HEK293 (cell line): ENCODE measurements at regions not wholly inside any gene's neighbourhood (a gene's known extent, or its start where the extent isn't known, plus 50 kb on each side); places are given as distances from the start of the nearest gene placed in this dataset.

Experiments used
- CTCF ChIA-PET: fragments of 350-600 bp; formaldehyde crosslinking; extraction: SDS; loops from one replicate; lab custom pipeline; 2021; ENCODE audit warnings: antibody characterized with exemption; lab: Yijun Ruan, JAX
- POLR2A ChIA-PET: fragments of 300-600 bp; formaldehyde crosslinking; extraction: SDS; loops from one replicate; lab custom pipeline; 2020; ENCODE audit warnings: antibody characterized with exemption, inconsistent platforms; lab: Yijun Ruan, JAX
- H3K27ac ChIP-seq: fragments of 200-500 bp; sonication (Bioruptor generic); 2 replicates; pipeline ENCODE4 v1.5.1; 2014; ENCODE audit warnings: low read depth, low read length, control low read depth, inconsistent platforms; ENCODE audit errors: extremely low read depth
- H3K36me3 ChIP-seq, 2 experiments: fragments of 200-500 bp in 1 of 2; sonication (Bioruptor generic) in 1 of 2; 1 replicate in 1 of 2; 2 replicates in 1 of 2; pipeline ENCODE4 v1.5.1; 2014 to 2017; ENCODE audit warnings: inconsistent platforms in 2 of 2, low read length in 2 of 2; ENCODE audit not compliant: control insufficient read depth in 2 of 2, insufficient read depth in 1 of 2
- H3K4me1 ChIP-seq: fragments of 200-500 bp; sonication (Bioruptor generic); 2 replicates; pipeline ENCODE4 v1.5.1; 2014; ENCODE audit warnings: mild to moderate bottlenecking, low read length, inconsistent platforms; ENCODE audit not compliant: control insufficient read depth, insufficient read depth
- H3K4me3 ChIP-seq: 2 replicates; pipeline ENCODE4 v1.5.1; 2011; ENCODE audit warnings: low read depth, mild to moderate bottlenecking, control low read depth, low read length, moderate library complexity
- H3K9me3 ChIP-seq: fragments of 200-500 bp; sonication (Bioruptor generic); 2 replicates; pipeline ENCODE4 v1.5.1; 2014; ENCODE audit warnings: low read depth, low read length, inconsistent platforms; ENCODE audit not compliant: control insufficient read depth, insufficient read depth
- ATF2 ChIP-seq: fragments of 450-650 bp; formaldehyde crosslinking; IDR thresholded peaks from 2 replicates; pipeline ENCODE4 v1.5.1; 2016; ENCODE audit warnings: missing biosample characterization, missing genetic modification characterization, low read depth
- ELK4 ChIP-seq: IDR thresholded peaks from 2 replicates; pipeline ENCODE4 v1.6.1; 2011; ENCODE audit warnings: mild to moderate bottlenecking, low read depth, low read length, borderline replicate concordance
- GFI1B ChIP-seq: fragments of 450-650 bp; formaldehyde crosslinking; IDR thresholded peaks from 2 replicates; pipeline ENCODE4 v1.5.1; 2016; ENCODE audit warnings: missing biosample characterization, missing genetic modification characterization
- GLIS1 ChIP-seq: fragments of 450-650 bp; formaldehyde crosslinking; IDR thresholded peaks from 2 replicates; pipeline ENCODE4 v1.5.1; 2016; ENCODE audit warnings: missing biosample characterization, missing genetic modification characterization
- IKZF3 ChIP-seq: fragments of 450-650 bp; IDR thresholded peaks from 2 replicates; pipeline ENCODE4 v1.5.0; 2018; ENCODE audit warnings: missing biosample characterization, mild to moderate bottlenecking, missing genetic modification characterization, moderate library complexity
- MYNN ChIP-seq: fragments of 450-650 bp; formaldehyde crosslinking; IDR thresholded peaks from 2 replicates; pipeline ENCODE4 v1.5.1; 2016; ENCODE audit warnings: missing biosample characterization, missing genetic modification characterization, borderline replicate concordance
- OSR2 ChIP-seq: fragments of 450-650 bp; formaldehyde crosslinking; IDR thresholded peaks from 2 replicates; pipeline ENCODE4 v1.5.1; 2016; ENCODE audit warnings: missing biosample characterization, missing genetic modification characterization
- SP7 ChIP-seq: fragments of 450-650 bp; formaldehyde crosslinking; IDR thresholded peaks from 2 replicates; pipeline ENCODE4 v1.5.1; 2016; ENCODE audit warnings: missing biosample characterization, missing genetic modification characterization
- ZBTB7A ChIP-seq: fragments of 450-650 bp; formaldehyde crosslinking; IDR thresholded peaks from 2 replicates; pipeline ENCODE4 v1.5.1; 2016; ENCODE audit warnings: low read depth, missing biosample characterization, missing genetic modification characterization
- ZNF146 ChIP-seq: fragments of 450-650 bp; formaldehyde crosslinking; IDR thresholded peaks from 2 replicates; pipeline ENCODE4 v1.5.1; 2016; ENCODE audit warnings: missing biosample characterization, missing genetic modification characterization
- ZNF174 ChIP-seq: fragments of 450-650 bp; formaldehyde crosslinking; IDR thresholded peaks from 2 replicates; pipeline ENCODE4 v1.5.0; 2017; ENCODE audit warnings: missing biosample characterization, mild to moderate bottlenecking, missing genetic modification characterization
- ZNF23 ChIP-seq: fragments of 450-650 bp; formaldehyde crosslinking; IDR thresholded peaks from 2 replicates; pipeline ENCODE4 v1.5.1; 2016; ENCODE audit warnings: missing biosample characterization, missing genetic modification characterization, borderline replicate concordance
- ZNF391 ChIP-seq: fragments of 450-650 bp; formaldehyde crosslinking; IDR thresholded peaks from 2 replicates; pipeline ENCODE4 v1.5.1; 2016; ENCODE audit warnings: low read depth, missing biosample characterization, missing genetic modification characterization, borderline replicate concordance
- ZNF423 ChIP-seq: fragments of 450-650 bp; formaldehyde crosslinking; IDR thresholded peaks from 2 replicates; pipeline ENCODE4 v1.5.1; 2016; ENCODE audit warnings: missing biosample characterization, missing genetic modification characterization
- ZNF529 ChIP-seq: fragments of 450-650 bp; formaldehyde crosslinking; IDR thresholded peaks from 2 replicates; pipeline ENCODE4 v1.5.1; 2017; ENCODE audit warnings: missing genetic modification characterization, missing biosample characterization; ENCODE audit not compliant: insufficient replicate concordance
- ZNF548 ChIP-seq: fragments of 450-650 bp; formaldehyde crosslinking; IDR thresholded peaks from 2 replicates; pipeline ENCODE4 v1.5.1; 2016; ENCODE audit warnings: missing biosample characterization, missing genetic modification characterization
- ZNF600 ChIP-seq: fragments of 450-650 bp; formaldehyde crosslinking; IDR thresholded peaks from 2 replicates; pipeline ENCODE4 v1.5.1; 2016; ENCODE audit warnings: missing biosample characterization, missing genetic modification characterization
- ZNF623 ChIP-seq: fragments of 450-650 bp; formaldehyde crosslinking; IDR thresholded peaks from 2 replicates; pipeline ENCODE4 v1.5.1; 2016; ENCODE audit warnings: missing biosample characterization, missing genetic modification characterization
- ZNF654 ChIP-seq: fragments of 450-650 bp; formaldehyde crosslinking; IDR thresholded peaks from 2 replicates; pipeline ENCODE4 v1.5.1; 2016; ENCODE audit warnings: low read depth, missing biosample characterization, missing genetic modification characterization
- ZNF837 ChIP-seq: fragments of 450-650 bp; formaldehyde crosslinking; IDR thresholded peaks from 2 replicates; pipeline ENCODE4 v1.5.1; 2016; ENCODE audit warnings: missing biosample characterization, missing genetic modification characterization
- ZNF843 ChIP-seq: fragments of 450-650 bp; formaldehyde crosslinking; IDR thresholded peaks from 2 replicates; pipeline ENCODE4 v1.5.1; 2016; ENCODE audit warnings: missing biosample characterization, missing genetic modification characterization
- ZSCAN30 ChIP-seq: fragments of 450-650 bp; IDR thresholded peaks from 2 replicates; pipeline ENCODE4 v1.5.1; 2018; ENCODE audit warnings: missing biosample characterization, mild to moderate bottlenecking, missing genetic modification characterization, moderate library complexity
- TF ChIP-seq, protein P1 (sequence below): fragments of 450-650 bp; formaldehyde crosslinking; IDR thresholded peaks from 2 replicates; pipeline ENCODE4 v1.5.1; 2016; ENCODE audit warnings: missing biosample characterization, missing genetic modification characterization
- TF ChIP-seq, protein P2 (sequence below): fragments of 450-650 bp; formaldehyde crosslinking; IDR thresholded peaks from 2 replicates; pipeline ENCODE4 v1.5.1; 2017; ENCODE audit warnings: missing biosample characterization, missing genetic modification characterization
- TF ChIP-seq, protein P3 (sequence below): fragments of 450-650 bp; IDR thresholded peaks from 2 replicates; pipeline ENCODE4 v1.5.1; 2018; ENCODE audit warnings: missing biosample characterization, mild to moderate bottlenecking, missing genetic modification characterization

- Histone ChIP-seq H3K9me3 (no peaks in the 10 kb centered on the region), H3K4me1 (peaks cover 4% of the 10 kb centered on the region; the same call in 1 of the 2 replicates)
- TF ChIP-seq, protein P1, sequence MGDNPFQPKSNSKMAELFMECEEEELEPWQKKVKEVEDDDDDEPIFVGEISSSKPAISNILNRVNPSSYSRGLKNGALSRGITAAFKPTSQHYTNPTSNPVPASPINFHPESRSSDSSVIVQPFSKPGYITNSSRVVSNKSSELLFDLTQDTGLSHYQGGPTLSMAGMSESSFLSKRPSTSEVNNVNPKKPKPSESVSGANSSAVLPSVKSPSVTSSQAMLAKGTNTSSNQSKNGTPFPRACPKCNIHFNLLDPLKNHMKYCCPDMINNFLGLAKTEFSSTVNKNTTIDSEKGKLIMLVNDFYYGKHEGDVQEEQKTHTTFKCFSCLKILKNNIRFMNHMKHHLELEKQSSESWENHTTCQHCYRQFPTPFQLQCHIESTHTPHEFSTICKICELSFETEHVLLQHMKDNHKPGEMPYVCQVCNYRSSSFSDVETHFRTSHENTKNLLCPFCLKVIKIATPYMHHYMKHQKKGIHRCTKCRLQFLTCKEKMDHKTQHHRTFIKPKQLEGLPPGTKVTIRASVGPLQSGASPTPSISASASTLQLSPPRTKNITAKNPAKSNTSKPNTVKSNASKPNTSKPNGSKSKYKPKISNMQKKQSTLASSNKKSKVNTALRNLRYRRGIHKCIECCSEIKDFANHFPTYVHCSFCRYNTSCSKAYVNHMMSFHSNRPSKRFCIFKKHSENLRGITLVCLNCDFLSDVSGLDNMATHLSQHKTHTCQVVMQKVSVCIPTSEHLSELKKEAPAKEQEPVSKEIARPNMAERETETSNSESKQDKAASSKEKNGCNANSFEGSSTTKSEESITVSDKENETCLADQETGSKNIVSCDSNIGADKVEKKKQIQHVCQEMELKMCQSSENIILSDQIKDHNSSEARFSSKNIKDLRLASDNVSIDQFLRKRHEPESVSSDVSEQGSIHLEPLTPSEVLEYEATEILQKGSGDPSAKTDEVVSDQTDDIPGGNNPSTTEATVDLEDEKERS (tag by site-specific recombination): no peak
- no peak for TF ChIP-seq ZNF146 (tag by site-specific recombination)
- no peak for TF ChIP-seq ZNF843
- no peak for TF ChIP-seq ZNF174
- TF ChIP-seq IKZF3 (tag by site-specific recombination): no peak
- TF ChIP-seq, all 188 proteins: peak for 0
- ChIA-PET CTCF (no interaction called here), POLR2A (interaction anchor here (0.7 kb wide), 1 partner anchor 20 kb away, joined by 3 read pairs; no protein-coding TSS in a partner anchor)
- H3K36me3 ChIP-seq: no peaks in the 10 kb centered on the region
- no peak overlapping the region for H3K27ac ChIP-seq
- H3K4me3 ChIP-seq: no peak overlapping the region
These were observed 110.7 kb upstream of the SPRY4 start for GRCh38 chr5:142435410-142436115.

DNA sequence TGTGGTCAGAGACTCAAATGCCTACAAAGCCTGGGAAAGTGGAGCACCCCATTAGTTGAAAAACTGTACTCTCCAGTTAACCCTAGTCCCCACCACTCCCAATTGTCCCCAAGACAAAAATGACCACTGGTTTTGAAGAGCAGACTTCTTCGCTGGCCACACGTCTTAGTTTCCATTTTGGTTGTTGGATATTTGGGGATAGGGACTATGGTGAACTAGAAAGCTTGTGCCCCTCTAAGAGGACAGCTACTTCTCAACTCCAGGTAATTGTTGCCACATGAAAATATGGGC, 109.4 kb upstream of the SPRY4 start:
- no peak overlapping the region for H3K27ac ChIP-seq

More for the DNA sequence above, 109.4 kb upstream of the SPRY4 start:
- POLR2A ChIA-PET: no interaction called here
- no peaks in the 10 kb centered on the region for H3K9me3 ChIP-seq
- peaks cover 4% of the 10 kb centered on the region; the same call in 1 of the 2 replicates for H3K4me1 ChIP-seq
- TF ChIP-seq ELK4 (no peak), ZNF423 (tag by site-specific recombination) (no peak), ZBTB7A (tag by site-specific recombination) (no peak), ZNF548 (tag by site-specific recombination) (no peak), ZNF391 (tag by site-specific recombination) (no peak), ATF2 (tag by site-specific recombination) (no peak), ZNF600 (no peak), OSR2 (tag by site-specific recombination) (no peak), ZNF623 (tag by site-specific recombination) (no peak), GLIS1 (tag by site-specific recombination) (no peak), ZSCAN30 (tag by site-specific recombination) (no peak), MYNN (no peak), SP7 (no peak), ZNF654 (no peak), ZNF837 (tag by site-specific recombination) (no peak), GFI1B (tag by site-specific recombination) (no peak), ZNF23 (no peak), ZNF529 (no peak)
- TF ChIP-seq, protein P2, sequence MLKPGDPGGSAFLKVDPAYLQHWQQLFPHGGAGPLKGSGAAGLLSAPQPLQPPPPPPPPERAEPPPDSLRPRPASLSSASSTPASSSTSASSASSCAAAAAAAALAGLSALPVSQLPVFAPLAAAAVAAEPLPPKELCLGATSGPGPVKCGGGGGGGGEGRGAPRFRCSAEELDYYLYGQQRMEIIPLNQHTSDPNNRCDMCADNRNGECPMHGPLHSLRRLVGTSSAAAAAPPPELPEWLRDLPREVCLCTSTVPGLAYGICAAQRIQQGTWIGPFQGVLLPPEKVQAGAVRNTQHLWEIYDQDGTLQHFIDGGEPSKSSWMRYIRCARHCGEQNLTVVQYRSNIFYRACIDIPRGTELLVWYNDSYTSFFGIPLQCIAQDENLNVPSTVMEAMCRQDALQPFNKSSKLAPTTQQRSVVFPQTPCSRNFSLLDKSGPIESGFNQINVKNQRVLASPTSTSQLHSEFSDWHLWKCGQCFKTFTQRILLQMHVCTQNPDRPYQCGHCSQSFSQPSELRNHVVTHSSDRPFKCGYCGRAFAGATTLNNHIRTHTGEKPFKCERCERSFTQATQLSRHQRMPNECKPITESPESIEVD (tag by site-specific recombination): no peak
- TF ChIP-seq, protein P3, sequence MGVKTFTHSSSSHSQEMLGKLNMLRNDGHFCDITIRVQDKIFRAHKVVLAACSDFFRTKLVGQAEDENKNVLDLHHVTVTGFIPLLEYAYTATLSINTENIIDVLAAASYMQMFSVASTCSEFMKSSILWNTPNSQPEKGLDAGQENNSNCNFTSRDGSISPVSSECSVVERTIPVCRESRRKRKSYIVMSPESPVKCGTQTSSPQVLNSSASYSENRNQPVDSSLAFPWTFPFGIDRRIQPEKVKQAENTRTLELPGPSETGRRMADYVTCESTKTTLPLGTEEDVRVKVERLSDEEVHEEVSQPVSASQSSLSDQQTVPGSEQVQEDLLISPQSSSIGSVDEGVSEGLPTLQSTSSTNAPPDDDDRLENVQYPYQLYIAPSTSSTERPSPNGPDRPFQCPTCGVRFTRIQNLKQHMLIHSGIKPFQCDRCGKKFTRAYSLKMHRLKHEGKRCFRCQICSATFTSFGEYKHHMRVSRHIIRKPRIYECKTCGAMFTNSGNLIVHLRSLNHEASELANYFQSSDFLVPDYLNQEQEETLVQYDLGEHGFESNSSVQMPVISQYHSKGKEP: no peak
- TF ChIP-seq, all 188 proteins: peak for 0
- H3K36me3 ChIP-seq: no peaks in the 10 kb centered on the region
- CTCF ChIA-PET: no interaction called here
- no peak overlapping the region for H3K4me3 ChIP-seq
